ENCODE measurements at regions not wholly inside any gene's neighbourhood (a gene's known extent, or its start where the extent isn't known, plus 50 kb on each side); places are given as distances from the start of the nearest gene placed in this dataset.
A peak's percentile ranks its signal among the peaks of the same experiment; 100 is the strongest.

DNA sequence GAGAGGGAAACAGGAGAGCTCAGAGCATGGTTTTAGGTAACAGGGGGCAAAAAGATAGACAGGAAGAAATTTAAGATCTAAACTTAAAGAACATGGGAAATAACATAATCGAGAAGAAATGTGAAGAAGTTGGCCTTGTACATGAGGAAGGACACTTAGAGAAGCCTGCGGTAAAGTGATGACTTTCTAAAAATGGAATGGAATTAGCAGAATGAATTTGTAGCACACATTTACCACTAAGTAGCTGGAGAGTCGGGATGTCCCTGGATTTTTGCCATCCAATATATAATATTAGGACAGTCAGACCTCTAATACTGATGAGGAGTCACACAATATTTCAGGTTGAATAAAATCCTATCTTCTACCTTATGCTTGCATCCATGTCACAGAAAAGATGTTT is 77.7 kb upstream of the C1orf87 start:
- no peaks in the 10 kb centered on the region for H3K4me1 ChIP-seq
- no peaks in the 10 kb centered on the region for H3K27me3 ChIP-seq
- intact Hi-C loops (cut with DNase I), result no loop called here
- no peaks in the 10 kb centered on the region for H3K36me3 ChIP-seq
- DNase-seq, result no peak
- no peak for ATAC-seq
- no peak overlapping the region for H3K4me3 ChIP-seq
- TF ChIP-seq, protein P1, sequence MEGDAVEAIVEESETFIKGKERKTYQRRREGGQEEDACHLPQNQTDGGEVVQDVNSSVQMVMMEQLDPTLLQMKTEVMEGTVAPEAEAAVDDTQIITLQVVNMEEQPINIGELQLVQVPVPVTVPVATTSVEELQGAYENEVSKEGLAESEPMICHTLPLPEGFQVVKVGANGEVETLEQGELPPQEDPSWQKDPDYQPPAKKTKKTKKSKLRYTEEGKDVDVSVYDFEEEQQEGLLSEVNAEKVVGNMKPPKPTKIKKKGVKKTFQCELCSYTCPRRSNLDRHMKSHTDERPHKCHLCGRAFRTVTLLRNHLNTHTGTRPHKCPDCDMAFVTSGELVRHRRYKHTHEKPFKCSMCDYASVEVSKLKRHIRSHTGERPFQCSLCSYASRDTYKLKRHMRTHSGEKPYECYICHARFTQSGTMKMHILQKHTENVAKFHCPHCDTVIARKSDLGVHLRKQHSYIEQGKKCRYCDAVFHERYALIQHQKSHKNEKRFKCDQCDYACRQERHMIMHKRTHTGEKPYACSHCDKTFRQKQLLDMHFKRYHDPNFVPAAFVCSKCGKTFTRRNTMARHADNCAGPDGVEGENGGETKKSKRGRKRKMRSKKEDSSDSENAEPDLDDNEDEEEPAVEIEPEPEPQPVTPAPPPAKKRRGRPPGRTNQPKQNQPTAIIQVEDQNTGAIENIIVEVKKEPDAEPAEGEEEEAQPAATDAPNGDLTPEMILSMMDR (IDR thresholded peaks at IDR 0.05), result no peak
- no peak overlapping the region for H3K27ac ChIP-seq
- no peaks in the 10 kb centered on the region for H3K9me3 ChIP-seq

DNA sequence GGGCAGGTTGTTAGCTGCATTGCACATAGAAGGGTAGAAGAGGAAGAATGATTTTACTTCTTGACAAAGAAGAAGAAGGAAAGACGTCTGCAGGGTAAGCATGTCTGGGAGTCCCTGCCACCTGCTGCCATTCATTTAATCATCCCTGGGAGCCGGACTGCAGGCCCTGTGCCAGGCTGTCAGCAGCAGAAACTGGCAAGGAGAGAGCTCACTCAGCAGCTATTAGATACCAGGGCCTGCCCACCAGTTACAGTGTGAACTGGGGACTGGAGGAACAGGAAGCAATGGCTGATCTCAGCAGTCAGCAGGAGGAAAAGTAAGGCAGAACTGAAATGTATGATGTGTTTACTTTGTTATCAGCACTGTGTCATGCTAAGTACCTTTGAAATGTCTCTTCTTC is 75.7 kb upstream of the C1orf87 start:
- H3K4me3 ChIP-seq, result no peak overlapping the region
- peak; percentile 52 for ATAC-seq
- intact Hi-C loops (cut with DNase I), result no loop called here
- H3K27me3 ChIP-seq, result no peaks in the 10 kb centered on the region
- no peaks in the 10 kb centered on the region for H3K36me3 ChIP-seq
- no peaks in the 10 kb centered on the region for H3K4me1 ChIP-seq
- peak in 2 of 4 donors; percentile 33 to 38 for DNase-seq
- H3K9me3 ChIP-seq, result no peaks in the 10 kb centered on the region
- no peak overlapping the region for H3K27ac ChIP-seq
- TF ChIP-seq, protein P1 (IDR thresholded peaks at IDR 0.05), result no peak

DNA sequence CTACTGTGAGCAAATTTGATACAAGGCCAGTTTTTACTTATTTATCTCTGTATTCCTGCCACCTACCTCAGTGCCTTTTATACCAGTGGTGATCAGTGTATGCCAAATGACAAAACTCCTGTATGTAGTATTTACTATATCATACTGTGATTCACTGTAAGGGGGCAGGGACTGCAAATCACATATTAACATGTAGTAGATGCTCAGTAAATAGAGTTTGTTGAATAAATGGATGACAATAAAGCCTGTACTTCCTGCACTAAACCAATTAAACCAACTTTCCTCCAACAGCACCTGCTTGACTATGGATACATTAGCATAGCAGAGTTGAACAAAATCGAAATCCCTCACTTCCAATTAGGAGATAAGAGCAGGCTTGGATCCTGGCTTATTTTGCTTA is 73.3 kb upstream of the C1orf87 start:
- intact Hi-C loops (cut with DNase I), result no loop called here
- no peak for DNase-seq
- H3K36me3 ChIP-seq, result no peaks in the 10 kb centered on the region
- H3K9me3 ChIP-seq, result no peaks in the 10 kb centered on the region
- H3K27ac ChIP-seq, result no peak overlapping the region
- ATAC-seq, result no peak
- TF ChIP-seq, protein P1 (IDR thresholded peaks at IDR 0.05), result no peak
- no peaks in the 10 kb centered on the region for H3K27me3 ChIP-seq
- no peaks in the 10 kb centered on the region for H3K4me1 ChIP-seq
- H3K4me3 ChIP-seq, result no peak overlapping the region

DNA sequence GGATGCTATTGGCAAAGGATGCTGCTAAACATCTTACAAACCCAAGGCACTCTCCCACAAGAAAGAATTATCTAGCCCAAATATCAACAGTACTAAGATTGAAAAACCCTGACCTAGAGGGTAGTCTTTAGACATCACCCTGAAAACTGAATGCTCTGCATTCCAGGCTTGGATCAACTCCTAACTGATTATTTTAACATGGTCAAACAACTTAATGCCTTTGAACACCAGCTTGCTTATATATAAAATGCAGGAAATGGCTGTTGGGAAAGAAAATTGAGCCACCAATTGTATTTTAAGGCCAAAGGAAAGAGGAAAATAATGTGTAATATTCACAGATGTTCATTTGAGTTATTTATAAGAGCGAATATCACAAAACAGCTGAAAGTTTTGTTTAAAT is 72.2 kb upstream of the C1orf87 start:
- Histone ChIP-seq H3K4me1 (no peaks in the 10 kb centered on the region), H3K27me3 (no peaks in the 10 kb centered on the region), H3K27ac (no peak overlapping the region), H3K36me3 (no peaks in the 10 kb centered on the region), H3K4me3 (no peak overlapping the region), H3K9me3 (no peaks in the 10 kb centered on the region)
- TF ChIP-seq, protein P1 (IDR thresholded peaks at IDR 0.05), result no peak
- no peak for ATAC-seq
- intact Hi-C loops (cut with DNase I), result no loop called here
- DNase-seq, result no peak

DNA sequence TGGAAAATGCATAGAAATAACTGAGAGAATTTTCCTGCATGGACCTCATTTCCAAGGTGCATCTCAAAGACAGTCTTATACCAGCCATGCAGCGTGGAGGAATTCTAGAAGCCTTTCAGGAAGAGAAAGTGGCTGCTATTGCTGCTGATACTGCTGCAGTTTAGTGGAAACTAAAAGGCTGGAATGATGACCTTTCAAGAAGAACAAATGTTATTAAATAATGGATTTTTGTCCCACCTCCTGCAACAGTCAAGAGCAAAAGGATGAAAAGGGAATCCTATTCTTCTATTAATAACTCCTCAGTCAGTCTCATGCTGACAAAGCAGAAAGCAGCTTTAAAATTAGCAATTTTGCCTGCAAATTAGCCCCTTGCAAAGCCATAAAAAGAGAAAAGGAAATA is 68.2 kb upstream of the C1orf87 start:
- Histone ChIP-seq H3K4me3 (no peak overlapping the region), H3K4me1 (no peaks in the 10 kb centered on the region), H3K36me3 (no peaks in the 10 kb centered on the region), H3K27me3 (no peaks in the 10 kb centered on the region), H3K27ac (no peak overlapping the region), H3K9me3 (no peaks in the 10 kb centered on the region)
- ATAC-seq (no peak), DNase-seq (no peak)
- TF ChIP-seq, protein P1 (IDR thresholded peaks at IDR 0.05), result no peak
- intact Hi-C loops (cut with DNase I), result no loop called here

Data from left lung (tissue), 4 donors.